Dendritic cell treated with granulocyte-macrophage colony-stimulating factor and Interleukin-4, amounts not matched to agents 40 ng/mL and 50 ng/mL, for 4 days (primary cell): ENCODE measurements at regions not wholly inside any gene's neighbourhood (a gene's known extent, or its start where the extent isn't known, plus 50 kb on each side); places are given as distances from the start of the nearest gene placed in this dataset.
"Not testable (repeated sequence)": the region's sequence is repeated elsewhere in the genome, so short reads cannot be mapped to it uniquely, and the experiment has no call there.

Experiments
- H3K27ac Mint-ChIP-seq: one replicate; pipeline ENCODE4 v1.8.0; 2022; ENCODE audit warnings: mild to moderate bottlenecking, mixed read lengths
- H3K27me3 Mint-ChIP-seq: one replicate; pipeline ENCODE4 v1.8.0; 2022; ENCODE audit warnings: mild to moderate bottlenecking, mixed read lengths
- H3K36me3 Mint-ChIP-seq: one replicate; pipeline ENCODE4 v1.8.0; 2022; ENCODE audit warnings: low read depth, mixed read lengths
- H3K4me1 Mint-ChIP-seq: one replicate; pipeline ENCODE4 v1.8.0; 2022; ENCODE audit warnings: low read depth, mixed read lengths
- H3K4me3 Mint-ChIP-seq: one replicate; pipeline ENCODE4 v1.8.0; 2022; ENCODE audit warnings: mild to moderate bottlenecking, moderate library complexity, mixed read lengths
- H3K9me3 Mint-ChIP-seq: one replicate; pipeline ENCODE4 v1.8.0; 2022; ENCODE audit warnings: mixed read lengths
- intact Hi-C: fragments of 100-400 bp; cut with micrococcal nuclease; formaldehyde crosslinking; loops from one replicate; pipeline ENCODE4 v1.15.0; 2022

GRCh38 chr5:174801798-174802197 lies 77.4 kb downstream of the MSX2 start:
- Mint-ChIP-seq H3K36me3 (no peaks in the 10 kb centered on the region), H3K4me1 (no peaks in the 10 kb centered on the region), H3K9me3 (peaks cover 9% of the 10 kb centered on the region), H3K4me3 (no peak overlapping the region), H3K27ac (no peak overlapping the region), H3K27me3 (peaks cover 15% of the 10 kb centered on the region)
- intact Hi-C loops = no loop called here

- H3K27ac Mint-ChIP-seq = no peak overlapping the region
- H3K9me3 Mint-ChIP-seq = peaks cover 6% of the 10 kb centered on the region
- no peak overlapping the region for H3K4me3 Mint-ChIP-seq
- H3K4me1 Mint-ChIP-seq = no peaks in the 10 kb centered on the region
- intact Hi-C loops = no loop called here
- H3K36me3 Mint-ChIP-seq = no peaks in the 10 kb centered on the region
- peaks cover 15% of the 10 kb centered on the region for H3K27me3 Mint-ChIP-seq
Measured at GRCh38 chr5:174800435-174800834, 76.1 kb downstream of the MSX2 start.

GRCh38 chr5:174799121-174799520 lies 74.7 kb downstream of the MSX2 start:
- H3K4me1 Mint-ChIP-seq = no peaks in the 10 kb centered on the region
- H3K27ac Mint-ChIP-seq = no peak overlapping the region
- H3K9me3 Mint-ChIP-seq = no peaks in the 10 kb centered on the region
- intact Hi-C loops = no loop called here
- H3K27me3 Mint-ChIP-seq = peaks cover 15% of the 10 kb centered on the region
- no peak overlapping the region for H3K4me3 Mint-ChIP-seq
- no peaks in the 10 kb centered on the region for H3K36me3 Mint-ChIP-seq

DNA sequence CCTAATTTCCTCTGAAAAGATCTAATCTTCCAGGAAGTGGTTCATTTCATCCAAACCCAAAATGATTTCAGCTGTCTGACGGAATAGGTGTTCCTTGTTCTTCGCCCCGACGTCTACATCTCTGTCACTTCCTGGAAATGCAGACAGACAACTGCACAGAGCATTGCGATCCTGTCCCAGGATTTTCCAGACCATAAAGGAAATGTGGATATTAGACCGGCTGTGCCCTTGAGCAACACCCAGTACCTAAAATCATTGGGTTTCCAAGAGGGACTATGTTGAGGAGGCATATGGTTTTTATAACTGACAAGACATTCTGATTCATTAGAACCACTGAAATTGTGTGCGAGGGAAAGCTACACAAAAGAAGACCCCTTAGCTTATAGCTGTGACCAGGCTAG lies 74.2 kb downstream of the MSX2 start:
- Mint-ChIP-seq H3K27ac (no peak overlapping the region), H3K4me3 (no peak overlapping the region), H3K27me3 (peaks cover 19% of the 10 kb centered on the region), H3K4me1 (no peaks in the 10 kb centered on the region), H3K36me3 (no peaks in the 10 kb centered on the region), H3K9me3 (no peaks in the 10 kb centered on the region)
- intact Hi-C loops = no loop called here

GRCh38 chr5:174796711-174797192 lies 72.4 kb downstream of the MSX2 start:
- H3K27me3 Mint-ChIP-seq = peaks cover 28% of the 10 kb centered on the region
- intact Hi-C loops = no loop called here
- no peaks in the 10 kb centered on the region for H3K36me3 Mint-ChIP-seq
- no peak overlapping the region for H3K27ac Mint-ChIP-seq
- no peaks in the 10 kb centered on the region for H3K4me1 Mint-ChIP-seq
- H3K4me3 Mint-ChIP-seq = no peak overlapping the region
- H3K9me3 Mint-ChIP-seq = no peaks in the 10 kb centered on the region

- Mint-ChIP-seq H3K27ac (no peak overlapping the region), H3K4me1 (no peaks in the 10 kb centered on the region), H3K27me3 (peaks cover 32% of the 10 kb centered on the region), H3K4me3 (no peak overlapping the region), H3K36me3 (no peaks in the 10 kb centered on the region), H3K9me3 (no peaks in the 10 kb centered on the region)
- intact Hi-C loops = no loop called here
Measured at GRCh38 chr5:174794931-174795672, 70.7 kb downstream of the MSX2 start.

GRCh38 chr5:174793684-174794328 lies 69.4 kb downstream of the MSX2 start:
- H3K4me1 Mint-ChIP-seq = no peaks in the 10 kb centered on the region

GRCh38 chr5:174793076-174793475 lies 68.7 kb downstream of the MSX2 start:
- H3K27me3 Mint-ChIP-seq = peaks cover 22% of the 10 kb centered on the region
- intact Hi-C loops = loop anchor here (1.0 kb wide), 1 partner anchor 374 kb away; no protein-coding TSS in a partner anchor
- H3K27ac Mint-ChIP-seq = no peak overlapping the region
- no peaks in the 10 kb centered on the region for H3K36me3 Mint-ChIP-seq
- no peaks in the 10 kb centered on the region for H3K9me3 Mint-ChIP-seq
- H3K4me1 Mint-ChIP-seq = no peaks in the 10 kb centered on the region
- H3K4me3 Mint-ChIP-seq = no peak overlapping the region

More at GRCh38 chr5:174793684-174794328, 69.4 kb downstream of the MSX2 start:
- Mint-ChIP-seq H3K4me3 (no peak overlapping the region), H3K36me3 (no peaks in the 10 kb centered on the region), H3K9me3 (no peaks in the 10 kb centered on the region), H3K27ac (no peak overlapping the region), H3K27me3 (peaks cover 28% of the 10 kb centered on the region)
- intact Hi-C loops = loop anchor here (1.0 kb wide), 1 partner anchor 375 kb away; no protein-coding TSS in a partner anchor

GRCh38 chr5:174792265-174792664 lies 67.9 kb downstream of the MSX2 start:
- H3K4me1 Mint-ChIP-seq, H3K9me3 Mint-ChIP-seq, H3K27ac Mint-ChIP-seq, intact Hi-C loops, H3K4me3 Mint-ChIP-seq, H3K36me3 Mint-ChIP-seq: not testable (repeated sequence)
- peaks cover 20% of the 10 kb centered on the region for H3K27me3 Mint-ChIP-seq

GRCh38 chr5:174790906-174791305 lies 66.5 kb downstream of the MSX2 start:
- no peaks in the 10 kb centered on the region for H3K36me3 Mint-ChIP-seq
- peaks cover 16% of the 10 kb centered on the region for H3K27me3 Mint-ChIP-seq
- no peak overlapping the region for H3K4me3 Mint-ChIP-seq
- no peaks in the 10 kb centered on the region for H3K4me1 Mint-ChIP-seq
- intact Hi-C loops = no loop called here
- no peaks in the 10 kb centered on the region for H3K9me3 Mint-ChIP-seq
- no peak overlapping the region for H3K27ac Mint-ChIP-seq

- Mint-ChIP-seq H3K27me3 (peaks cover 18% of the 10 kb centered on the region), H3K4me1 (no peaks in the 10 kb centered on the region)
- intact Hi-C loops = no loop called here
Measured at GRCh38 chr5:174789596-174789995, 65.2 kb downstream of the MSX2 start.

DNA sequence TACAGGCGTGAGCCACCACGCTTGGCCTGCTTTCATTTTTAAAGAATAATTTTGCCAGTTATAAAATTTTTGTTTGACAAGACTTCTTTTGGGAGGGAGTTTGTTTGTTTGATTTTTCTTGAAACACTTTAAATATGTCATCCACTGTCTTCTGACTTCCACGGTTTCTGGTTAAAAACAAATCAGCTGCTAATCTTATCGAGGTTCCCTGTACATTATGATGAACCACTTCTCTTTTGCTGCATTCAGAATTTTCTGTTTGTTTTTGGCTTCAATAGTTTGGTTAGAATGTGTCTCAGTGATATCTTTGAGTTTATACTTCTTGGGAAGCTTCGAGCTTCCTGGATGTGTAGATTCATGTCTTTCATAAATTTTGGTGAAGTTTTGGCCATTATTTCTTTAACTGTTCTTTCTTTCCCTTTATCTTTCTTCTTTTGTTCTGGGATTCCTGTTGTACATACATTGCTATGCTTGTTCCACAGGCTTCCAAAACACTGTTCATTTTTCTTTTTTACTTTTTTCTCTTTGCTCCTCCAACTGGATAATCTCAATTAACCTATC lies 60.8 kb downstream of the MSX2 start:
- H3K27ac Mint-ChIP-seq = no peak overlapping the region
- no peaks in the 10 kb centered on the region for H3K9me3 Mint-ChIP-seq
- intact Hi-C loops = no loop called here
- H3K4me3 Mint-ChIP-seq = no peak overlapping the region
- H3K4me1 Mint-ChIP-seq = no peaks in the 10 kb centered on the region
- H3K27me3 Mint-ChIP-seq = peaks cover 3% of the 10 kb centered on the region
- H3K36me3 Mint-ChIP-seq = no peaks in the 10 kb centered on the region

More at GRCh38 chr5:174789596-174789995, 65.2 kb downstream of the MSX2 start:
- no peaks in the 10 kb centered on the region for H3K9me3 Mint-ChIP-seq
- H3K4me3 Mint-ChIP-seq = no peak overlapping the region
- H3K27ac Mint-ChIP-seq = no peak overlapping the region
- no peaks in the 10 kb centered on the region for H3K36me3 Mint-ChIP-seq
